DMS53 (cell line): ENCODE measurements at regions not wholly inside any gene's neighbourhood (a gene's known extent, or its start where the extent isn't known, plus 50 kb on each side); places are given as distances from the start of the nearest gene placed in this dataset.
A peak's percentile ranks its signal among the peaks of the same experiment; 100 is the strongest.

Experiments used
- DNase-seq: peaks from one replicate; lab custom pipeline; 2025; lab: John Stamatoyannopoulos, UW

DNA sequence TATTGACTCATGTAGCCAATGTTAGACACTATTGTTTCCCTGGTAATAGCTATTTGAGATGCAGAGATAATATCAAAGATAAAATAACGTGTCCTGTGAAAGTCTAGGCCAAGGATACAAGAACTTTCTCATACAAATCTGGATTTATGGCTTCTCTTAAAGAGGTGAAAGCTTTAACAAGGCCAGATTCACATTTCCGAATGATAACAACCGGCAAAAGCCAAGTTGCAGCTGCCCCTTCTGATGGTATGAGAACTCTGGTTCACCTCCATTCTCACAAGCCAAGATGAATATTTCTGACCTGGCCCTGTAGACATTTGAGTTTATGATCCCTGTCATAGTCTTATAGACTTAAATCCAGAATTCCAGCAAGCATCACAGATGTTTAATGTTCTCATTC is 230.4 kb upstream of the ZC3H12C start:
- DNase-seq, result no peak

DNA sequence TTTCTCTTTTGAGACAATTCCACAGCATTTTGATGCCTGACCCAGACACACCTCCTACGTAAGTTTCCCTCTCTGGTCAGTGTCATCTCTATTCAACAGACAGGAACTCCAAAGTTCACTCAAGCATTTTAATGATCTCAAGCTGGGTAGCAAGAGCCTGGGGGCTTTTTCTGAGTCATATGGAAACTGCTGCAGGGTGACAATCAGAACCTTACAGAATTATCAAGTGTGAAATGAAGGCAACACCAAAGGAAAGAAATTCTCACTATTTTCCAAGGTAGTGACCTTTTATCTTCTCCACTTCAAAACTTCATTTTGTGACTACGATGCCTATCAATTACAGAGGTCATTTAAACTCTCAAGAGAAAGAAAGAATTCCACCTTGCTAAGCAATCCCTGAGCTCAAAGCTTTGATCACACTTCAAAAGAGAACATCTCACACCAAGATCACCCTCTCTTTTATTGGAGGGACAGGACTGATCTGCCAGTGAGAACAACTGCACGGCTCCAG is 229.0 kb upstream of the ZC3H12C start:
- no peak for DNase-seq

DNA sequence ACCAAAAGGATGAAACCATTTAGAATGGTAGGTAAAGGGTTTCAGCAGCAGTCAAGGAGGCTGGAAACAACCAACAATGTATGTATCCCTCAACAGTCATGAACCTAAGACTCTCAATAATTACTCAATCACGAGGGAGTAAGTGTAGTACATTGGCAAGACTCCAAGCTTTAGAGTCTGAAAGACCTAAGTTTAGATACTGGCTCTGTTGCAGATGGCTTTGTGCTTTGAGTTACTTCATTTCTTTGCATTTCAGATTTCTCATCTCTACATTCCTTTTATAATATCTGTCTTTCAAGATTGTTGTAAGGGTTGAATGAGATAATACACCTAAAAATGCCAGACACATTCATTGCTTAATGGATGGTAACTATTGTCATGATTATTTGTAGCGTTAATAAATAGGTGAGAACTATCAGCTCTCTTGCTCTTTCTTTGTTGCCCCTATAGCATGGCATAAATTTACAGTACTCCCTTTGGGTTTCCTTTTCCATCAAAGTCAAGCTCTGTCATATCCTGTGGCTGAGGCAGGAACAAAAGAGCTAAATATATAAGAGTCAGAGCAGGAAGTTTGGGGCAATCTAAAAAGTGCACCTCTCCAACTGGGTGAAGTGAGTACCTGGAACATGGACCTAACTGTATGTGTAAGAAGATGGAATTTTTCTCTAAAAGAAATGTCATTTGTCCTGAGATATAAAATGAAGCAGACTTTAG is 228.2 kb upstream of the ZC3H12C start:
- no peak for DNase-seq

DNA sequence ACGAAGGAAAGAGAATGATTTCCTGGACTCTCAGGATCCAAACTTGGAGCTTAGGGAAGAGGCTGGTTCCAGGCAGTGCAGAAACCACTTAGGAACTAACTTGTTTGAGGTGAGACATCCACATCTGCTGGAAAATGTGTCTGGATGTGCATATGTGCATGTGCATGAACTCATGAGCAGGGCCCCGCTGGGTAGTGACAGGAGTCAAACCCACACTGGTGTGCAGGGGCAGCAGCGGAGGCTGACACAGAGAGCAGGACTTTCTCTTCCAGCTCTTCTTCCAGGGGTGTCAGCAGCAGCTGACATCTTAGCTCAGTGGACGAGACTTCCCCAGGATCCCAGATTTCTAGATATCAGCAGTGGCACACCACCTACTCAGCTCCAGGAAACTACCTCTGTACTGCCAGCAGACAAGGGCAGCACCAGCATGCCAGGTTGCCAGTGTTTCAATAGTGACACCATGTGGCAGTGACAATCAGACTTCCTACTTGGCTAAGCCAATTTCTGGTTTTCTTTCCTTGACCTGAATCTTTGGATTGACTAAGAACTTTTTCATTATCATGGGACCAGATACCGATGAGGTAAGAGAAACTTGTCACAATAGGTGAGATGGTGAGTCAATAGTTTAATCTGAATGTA is 227.5 kb upstream of the ZC3H12C start:
- peak; percentile 48 for DNase-seq

DNA sequence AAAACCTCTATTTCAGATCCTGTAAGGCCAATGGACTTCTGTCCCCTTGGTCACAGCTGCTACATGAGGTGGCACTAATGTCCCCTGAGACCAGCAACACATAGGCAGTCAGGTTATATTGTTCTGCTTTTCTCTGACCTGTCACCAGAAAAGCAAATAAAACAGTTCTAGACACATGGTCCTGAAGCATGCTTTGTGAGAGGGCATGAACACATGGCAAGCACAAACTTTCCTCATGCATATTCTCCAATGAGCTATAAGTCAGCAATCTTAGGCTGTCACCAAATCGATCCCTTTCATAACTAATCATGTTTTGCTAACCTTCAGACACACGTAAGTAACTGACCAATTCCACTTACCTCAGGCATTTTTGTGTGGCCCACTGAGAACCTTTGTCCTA is 225.4 kb upstream of the ZC3H12C start:
- DNase-seq, result no peak

DNA sequence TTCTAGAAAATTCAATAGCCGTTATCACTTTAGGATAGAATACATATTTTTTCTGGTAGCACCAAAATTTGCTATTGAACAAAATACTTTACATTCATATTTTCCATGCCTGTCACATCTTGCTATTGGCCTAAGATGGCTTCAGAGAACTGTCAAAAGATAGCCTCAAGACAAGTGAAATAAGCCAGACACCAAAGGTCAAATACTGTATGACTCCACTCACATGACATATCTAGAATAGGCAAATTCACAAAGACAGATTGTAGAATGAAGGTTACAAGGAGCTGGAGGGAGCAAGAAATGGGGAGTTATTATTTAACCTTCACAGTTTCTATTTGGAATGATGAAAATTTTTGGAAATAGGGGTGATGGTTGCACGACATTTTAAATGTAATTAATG is 223.7 kb upstream of the ZC3H12C start:
- no peak for DNase-seq

DNA sequence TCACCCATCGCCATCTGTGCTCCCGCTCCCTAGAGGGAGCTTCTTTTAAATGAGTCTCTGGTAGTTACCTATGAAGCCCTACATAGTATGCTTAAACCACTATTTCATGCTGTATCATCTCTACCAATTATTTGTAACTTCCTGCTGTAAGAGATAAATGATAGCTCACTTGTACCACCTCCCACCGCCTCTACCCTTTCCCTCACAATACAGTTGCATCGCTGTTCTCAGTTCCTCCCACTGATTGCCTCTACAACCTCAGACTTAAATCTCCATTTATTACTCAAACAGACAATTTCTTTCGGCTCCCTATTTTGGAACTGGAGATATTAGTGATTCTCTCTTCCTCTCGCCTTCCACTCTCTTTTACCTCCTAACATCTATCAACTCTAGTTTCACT is 222.9 kb upstream of the ZC3H12C start:
- DNase-seq, result no peak

DNA sequence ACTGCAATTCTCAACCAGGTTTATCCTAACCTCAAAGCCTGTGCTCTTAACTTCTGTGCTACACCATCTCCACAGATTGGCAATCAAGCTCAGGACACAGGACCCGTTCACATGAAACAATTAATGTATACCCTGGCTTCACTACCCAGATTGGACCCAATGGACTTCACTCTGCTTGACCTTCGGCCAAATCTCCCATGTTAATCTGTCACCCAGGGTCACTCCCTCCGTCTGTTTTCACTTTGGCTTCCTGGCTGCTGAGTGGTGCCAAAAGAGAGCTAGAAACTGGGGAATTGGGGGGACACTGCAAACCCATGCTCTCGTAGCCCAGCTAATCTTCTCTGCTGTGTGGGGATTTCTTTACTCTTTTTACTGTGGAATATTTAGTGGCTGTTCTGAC is 216.1 kb upstream of the ZC3H12C start:
- DNase-seq, result no peak

DNA sequence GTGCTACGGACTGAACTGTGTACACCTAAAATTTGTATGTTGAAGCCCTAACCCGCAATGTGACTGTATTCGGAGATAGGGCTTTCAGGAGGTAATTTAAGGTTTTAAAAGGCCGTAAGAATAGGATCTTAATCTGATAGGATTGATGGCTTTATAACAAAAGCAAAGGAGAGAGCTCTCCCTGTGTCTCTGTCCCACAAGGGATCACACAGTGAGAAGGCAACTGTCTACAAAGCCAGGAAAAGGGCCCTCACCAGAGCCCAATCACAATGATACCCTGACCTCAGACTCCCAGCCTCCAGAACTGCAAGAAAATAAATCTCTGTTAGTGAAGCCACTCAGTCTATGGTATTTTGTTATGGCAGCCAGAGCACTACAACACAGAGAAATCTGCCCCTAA is 208.7 kb upstream of the ZC3H12C start:
- DNase-seq, result no peak

DNA sequence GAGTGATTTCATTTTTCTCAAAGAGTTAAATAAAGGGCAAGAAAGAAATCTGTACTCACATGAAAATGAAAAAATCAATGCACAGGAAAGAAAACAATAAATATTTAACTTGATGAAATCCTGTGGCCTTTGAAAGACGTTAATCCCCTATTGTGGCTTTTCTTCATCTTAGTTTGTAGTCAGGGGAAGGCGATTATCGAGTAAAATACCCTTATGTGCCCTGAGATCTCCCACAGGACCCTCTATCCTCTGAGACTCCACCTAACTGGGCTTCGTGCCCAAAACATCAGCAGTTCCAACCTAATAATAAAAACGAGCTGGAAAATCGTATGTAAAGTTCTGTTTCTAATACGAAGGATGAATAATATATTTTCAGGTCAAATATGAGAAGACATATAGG is 208.2 kb upstream of the ZC3H12C start:
- no peak for DNase-seq

DNA sequence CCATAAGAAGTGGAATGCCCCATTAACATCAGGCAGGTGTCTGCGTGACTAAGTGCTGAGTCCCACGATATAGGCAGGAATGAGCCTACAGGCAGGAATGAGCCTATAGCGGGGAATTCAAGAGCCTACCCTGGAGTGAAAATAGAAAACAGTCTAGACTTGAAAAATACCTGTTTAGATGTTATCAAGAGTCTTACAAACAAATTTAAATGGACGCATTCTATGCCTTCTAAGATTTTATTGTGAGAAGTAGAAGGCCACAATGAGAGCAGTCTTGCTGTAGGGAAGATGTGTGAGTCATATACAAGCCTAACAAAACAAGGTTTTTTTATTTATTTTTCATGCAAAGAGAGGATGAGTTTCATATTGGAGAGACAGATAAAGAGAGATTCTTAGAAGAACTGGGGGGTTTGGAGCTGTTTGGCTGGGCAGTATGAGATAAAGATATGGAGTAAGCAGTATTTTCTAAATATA is 200.8 kb upstream of the ZC3H12C start:
- no peak for DNase-seq

DNA sequence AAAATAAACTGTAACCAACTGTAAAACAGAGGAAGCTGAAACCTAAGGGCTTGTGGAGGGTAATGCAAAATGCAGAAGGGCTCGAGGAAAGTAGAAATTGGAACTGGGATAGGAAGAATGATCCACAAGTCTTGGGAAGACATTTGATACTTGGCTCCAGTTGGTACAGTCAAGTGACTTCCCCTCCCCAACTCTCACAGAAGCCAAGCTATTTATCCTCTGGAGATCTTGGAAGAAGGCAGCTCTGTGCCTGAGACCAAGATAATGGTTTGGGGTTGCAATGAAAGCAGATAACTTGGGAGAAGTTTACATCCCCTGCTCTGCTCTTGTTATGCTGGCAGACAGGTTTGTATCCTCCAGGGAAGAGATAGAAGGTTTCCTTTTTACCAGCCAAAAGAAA is 198.9 kb upstream of the ZC3H12C start:
- DNase-seq, result no peak

DNA sequence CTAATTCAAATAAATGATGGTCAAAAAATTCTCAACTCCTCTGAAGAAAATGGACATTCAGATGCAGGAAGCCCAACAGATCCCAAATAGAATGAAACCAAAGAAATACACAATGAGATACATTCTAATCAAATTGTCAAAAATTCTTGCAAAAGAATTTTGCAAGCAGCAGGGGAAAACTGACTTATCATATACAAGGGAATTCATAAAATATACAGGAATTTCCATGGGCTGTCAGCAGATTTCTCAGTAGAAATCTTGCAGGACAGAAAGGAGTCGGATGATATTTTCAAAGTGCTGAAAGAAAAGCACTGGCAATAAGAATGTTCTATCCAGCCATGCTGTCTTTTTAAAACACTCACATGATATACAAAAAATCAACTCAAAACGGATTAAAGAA is 194.6 kb upstream of the ZC3H12C start:
- DNase-seq, result no peak

DNA sequence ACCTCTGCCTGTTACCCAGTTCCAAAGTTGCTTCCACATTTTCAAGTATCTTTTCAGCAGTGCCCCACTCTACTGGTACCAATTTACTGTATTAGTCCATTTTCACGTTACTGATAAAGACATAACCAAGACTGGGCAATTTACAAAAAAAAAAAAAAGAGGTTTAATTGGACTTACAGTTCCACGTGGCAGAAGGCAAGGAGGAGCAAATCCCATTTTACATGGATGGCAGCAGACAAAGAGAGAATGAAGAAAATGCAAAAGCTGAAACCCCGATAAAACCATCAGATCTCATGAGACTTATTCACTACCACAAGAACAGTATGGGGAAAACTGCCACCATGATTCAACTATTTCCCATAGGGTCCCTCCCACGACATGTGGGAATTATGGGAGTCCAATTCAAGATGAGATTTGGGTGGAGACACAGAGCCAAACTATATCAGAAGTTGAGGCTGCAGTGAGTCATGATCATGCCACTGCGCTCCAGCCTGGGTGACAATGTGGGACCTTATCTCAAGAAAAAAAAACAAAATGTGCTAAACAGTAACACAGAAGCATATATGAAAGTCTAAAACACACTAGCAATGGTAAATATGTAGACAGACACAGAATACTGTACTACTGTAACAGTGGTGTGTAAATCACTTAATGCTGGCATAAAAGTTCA is 190.3 kb upstream of the ZC3H12C start:
- no peak for DNase-seq

DNA sequence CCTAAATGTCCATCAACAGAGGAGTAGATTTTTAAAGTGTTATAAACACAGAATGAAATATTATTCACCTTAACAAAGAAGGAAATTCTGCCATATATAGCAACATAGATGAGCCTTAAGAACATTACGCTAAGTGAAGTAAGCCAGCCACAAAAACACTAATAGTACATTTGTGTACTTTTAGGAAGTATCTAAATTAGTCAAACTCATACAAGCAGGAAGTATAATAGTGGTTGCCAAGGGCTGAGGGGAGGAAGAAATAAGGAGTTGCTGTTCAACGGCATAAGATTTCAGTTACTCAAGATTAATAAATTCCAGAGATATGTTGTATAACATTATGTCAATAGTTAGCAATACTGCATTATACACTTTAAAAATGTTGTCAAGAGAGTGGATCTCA is 181.7 kb upstream of the ZC3H12C start:
- DNase-seq, result no peak

DNA sequence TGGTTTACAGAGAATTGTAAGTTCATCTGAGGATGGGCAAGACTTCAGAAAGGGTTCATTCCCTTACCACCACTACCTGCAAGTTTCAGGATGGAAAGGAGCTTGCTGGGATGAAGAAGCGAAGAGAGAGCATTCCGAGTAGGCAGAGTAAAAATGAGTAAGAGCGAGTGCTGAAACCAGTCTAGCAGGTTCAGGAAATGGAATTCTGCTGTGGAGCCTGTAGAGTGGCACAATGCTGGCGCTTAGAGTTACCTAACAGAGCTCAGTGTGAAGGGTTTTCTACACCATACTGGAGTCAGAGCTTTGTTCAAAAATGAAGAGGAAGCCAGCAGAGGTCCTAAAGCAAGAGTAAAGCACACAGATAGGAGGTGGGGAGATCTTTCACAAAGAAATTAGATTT is 179.2 kb upstream of the ZC3H12C start:
- peak; percentile 88 for DNase-seq

DNA sequence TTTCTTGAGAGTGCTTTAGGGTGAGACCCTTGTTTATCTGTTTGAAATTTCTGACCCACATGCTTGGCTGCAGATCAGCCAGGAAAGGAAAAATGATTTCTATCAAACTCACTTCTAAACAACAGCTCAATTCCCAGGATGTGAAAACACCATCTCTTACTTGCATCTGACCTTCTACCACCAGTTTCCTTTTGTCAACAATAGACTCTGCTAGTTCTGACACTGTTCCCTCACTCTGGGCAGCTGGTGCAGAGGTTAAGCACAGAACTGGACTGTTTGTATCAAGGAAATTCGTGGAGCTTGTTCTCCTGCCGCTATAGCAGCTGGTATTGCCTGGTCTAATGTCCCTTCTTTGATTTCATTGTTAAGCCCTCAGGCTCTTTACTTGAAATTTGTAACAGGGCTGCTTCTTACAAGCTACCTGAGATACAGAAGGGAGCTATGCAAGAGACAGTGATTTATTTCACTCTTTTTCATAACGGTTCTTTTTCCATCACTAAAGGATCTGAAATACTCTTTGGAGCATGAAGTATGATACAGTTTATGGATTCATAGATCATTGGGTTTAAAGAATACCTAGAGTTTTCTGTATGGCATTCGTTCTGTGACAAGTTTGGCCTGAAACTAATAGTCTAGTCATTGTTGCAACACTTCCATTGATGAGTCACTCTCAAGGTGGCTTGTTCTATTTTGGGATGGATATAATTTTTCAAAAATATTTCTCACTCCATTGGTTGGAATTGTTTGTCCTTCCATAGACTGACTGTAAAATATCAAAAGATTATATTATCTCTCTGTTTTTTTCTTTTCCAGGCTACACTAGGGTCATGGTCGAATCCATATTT is 178.2 kb upstream of the ZC3H12C start:
- DNase-seq, result peak; percentile 63

DNA sequence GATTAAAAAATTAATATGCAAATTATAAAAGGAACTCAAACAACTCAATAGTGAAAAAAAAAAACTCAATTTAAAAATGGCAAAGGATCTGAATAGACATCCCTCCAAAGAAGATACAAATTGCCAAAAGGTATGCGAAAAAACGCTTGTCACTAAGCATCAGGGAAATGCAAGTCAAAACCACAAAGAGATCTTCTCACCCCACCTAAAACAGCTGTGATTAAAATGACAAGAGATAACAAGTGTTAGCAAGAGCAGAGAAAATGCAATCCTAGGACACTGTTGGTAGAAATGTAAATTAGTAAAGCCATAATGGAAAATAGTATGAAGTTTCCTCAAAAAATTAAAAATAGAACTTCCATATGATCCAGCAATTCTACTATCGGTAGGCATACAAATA is 166.3 kb upstream of the ZC3H12C start:
- no peak for DNase-seq

DNA sequence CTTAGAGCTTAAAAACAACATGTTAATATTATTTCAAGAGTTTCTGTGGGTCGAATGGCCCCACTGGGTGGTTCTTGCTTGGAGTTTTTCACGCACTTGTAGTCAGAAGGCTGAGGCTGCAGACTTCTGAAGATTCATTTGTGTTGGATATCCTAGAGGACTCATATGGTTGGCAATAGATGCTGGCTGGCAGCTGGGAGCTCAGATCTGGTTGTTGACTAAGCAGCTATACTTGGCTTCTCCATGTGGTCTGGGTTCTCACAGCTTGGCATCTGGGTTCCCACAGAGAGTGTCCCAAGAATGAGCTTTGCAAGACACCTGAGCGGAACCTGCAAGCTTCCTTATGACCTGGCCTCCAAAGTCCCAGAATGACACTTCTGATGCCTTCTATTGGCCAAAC is 163.9 kb upstream of the ZC3H12C start:
- DNase-seq, result no peak

DNA sequence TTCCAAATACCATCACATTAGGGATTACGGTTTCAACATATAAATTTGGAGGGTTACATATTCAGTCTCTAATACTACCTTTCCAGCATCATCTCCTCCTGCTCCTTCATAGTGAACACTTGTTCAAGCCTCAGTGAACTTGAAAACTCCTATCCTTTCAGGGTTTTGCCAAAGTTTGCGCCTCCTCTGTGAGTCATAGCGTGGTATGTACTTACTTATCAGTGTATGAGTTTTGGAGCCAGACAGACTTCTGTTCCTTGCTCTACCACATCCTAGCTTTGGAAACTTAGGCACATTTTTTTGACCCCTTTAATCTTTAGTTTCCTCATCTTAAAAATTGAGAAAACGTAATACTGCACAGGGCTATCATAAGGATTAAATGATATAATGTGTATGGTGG is 160.1 kb upstream of the ZC3H12C start:
- DNase-seq, result no peak

DNA sequence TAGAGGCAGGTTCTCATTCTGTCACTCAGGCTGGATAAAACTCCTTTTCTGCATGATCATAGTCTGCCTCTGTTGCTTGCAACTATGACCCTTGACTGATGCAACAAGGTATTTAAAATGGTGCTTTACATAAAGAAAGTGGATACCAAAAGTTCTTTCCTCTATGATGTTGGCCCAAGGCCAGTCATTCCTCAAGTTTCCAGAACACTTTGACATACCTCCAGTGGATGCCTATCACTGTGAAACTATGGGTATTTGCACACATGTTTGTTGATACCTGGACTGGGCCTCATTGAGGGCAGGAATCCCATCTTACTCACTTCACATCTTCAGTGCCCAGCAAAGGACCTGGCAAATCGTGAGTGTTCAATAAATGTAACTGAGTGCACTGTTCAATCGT is 159.0 kb upstream of the ZC3H12C start:
- DNase-seq, result no peak

DNA sequence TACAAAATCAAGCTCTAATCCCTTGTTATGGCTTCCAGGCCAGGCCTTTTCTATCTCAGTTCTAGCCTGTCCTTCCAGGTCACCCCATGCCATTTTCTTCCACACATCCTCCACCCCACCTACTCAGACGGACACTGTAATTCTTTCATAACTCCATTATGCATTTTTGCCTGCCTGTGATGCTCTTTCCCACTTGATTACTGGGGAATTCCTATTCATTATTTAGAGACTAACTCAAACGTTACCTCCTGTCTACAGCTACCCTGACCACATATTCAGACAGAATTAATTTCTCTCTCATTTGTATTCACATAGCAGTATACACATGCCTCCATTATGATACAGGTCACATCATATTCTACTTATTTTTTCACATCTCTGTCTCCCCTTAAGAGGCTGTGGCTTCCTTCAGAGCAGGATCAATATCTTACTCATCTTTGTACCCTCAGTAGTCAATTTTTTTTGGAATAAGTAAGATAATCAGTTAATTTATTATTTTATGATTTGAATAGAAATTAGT is 156.5 kb upstream of the ZC3H12C start:
- DNase-seq, result no peak
